EL (cell line): ENCODE measurements at regions not wholly inside any gene's neighbourhood (a gene's known extent, or its start where the extent isn't known, plus 50 kb on each side); places are given as distances from the start of the nearest gene placed in this dataset.

Experiments
- DNase-seq: peaks from one replicate; pipeline ENCODE4 v3.0.0-alpha.2; 2016

GRCh38 chr18:38963943-38964660 lies 1398.5 kb upstream of the CELF4 start:
- DNase-seq: no peak

DNA sequence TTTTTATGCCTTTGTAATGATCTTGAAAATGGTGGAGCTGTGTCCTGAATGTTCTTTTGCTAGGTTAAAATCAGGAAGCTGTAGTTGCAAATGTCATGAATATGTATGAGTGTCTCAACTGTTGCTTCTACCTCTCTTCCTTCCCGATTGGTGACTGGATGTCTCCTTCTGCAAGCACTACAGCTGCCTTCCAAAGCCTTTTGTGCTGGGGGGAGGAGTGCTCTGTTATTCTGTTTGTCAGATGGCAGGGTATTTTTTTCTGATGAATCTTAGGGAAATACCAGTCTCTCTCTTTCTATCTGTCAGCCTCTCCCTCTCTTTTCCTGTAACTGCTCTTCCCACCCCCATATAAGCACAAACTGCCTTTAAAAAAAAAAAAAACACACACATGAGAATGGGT lies 1396.3 kb upstream of the CELF4 start:
- no peak for DNase-seq

GRCh38 chr18:38957736-38958135 lies 1392.1 kb upstream of the CELF4 start:
- DNase-seq: no peak

- no peak for DNase-seq
Observed at GRCh38 chr18:38956068-38956467, 1390.5 kb upstream of the CELF4 start.

- no peak for DNase-seq
Observed at GRCh38 chr18:38951633-38952032, 1386.0 kb upstream of the CELF4 start.

DNA sequence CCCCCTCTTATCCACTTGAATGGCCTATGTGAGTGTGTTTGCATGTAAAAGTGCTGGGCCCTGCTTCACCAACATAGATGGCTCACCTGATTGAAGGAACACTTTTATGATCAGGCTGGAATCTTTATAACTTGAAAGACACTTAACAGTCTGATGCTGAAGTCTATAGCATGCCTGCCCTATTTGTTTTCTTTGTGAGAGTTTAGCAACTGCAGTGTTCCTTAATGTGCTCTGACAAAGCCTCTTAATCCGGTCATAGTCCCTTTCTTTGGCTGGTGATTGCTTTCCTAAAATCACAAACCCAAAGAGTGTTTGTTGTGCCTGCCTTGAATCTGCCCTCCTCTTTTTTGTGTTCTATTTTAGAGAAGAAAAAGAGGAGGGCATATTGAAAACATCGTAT lies 1382.8 kb upstream of the CELF4 start:
- DNase-seq: no peak

GRCh38 chr18:38944446-38945024 lies 1378.9 kb upstream of the CELF4 start:
- no peak for DNase-seq

GRCh38 chr18:38941711-38942561 lies 1376.3 kb upstream of the CELF4 start:
- DNase-seq: no peak

DNA sequence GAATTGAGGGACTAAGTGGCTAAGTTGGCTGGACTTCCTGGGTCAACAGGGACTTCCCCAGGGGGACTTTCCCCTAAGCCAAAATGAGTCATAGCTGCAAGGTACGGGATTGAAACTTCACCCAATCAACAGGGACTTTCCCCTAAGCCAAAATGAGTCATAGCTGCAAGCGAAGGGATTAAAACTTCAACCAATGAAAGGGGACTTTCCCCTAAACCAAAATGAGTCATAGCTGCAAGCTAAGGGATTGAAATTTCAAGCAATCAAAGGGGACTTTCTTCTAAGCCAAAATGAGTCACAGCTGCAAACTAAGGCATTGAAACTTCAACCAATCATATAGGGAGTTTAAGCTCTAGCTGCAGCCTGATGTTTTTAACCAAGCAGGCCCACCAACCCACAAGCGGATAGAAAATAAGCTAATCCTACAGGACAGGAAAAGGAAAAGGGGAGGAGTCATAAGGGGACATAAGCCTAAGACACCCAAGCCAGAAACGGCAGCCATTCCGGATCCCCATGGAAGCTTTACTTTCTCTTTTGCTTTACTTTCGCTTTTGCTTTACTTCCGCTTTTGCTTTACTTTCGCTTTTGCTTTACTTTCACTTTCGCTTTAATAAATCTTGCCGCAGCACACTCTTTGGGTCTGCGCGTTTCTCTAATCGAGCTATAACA lies 1375.4 kb upstream of the CELF4 start:
- peak; percentile 31 for DNase-seq

GRCh38 chr18:38940475-38940862 lies 1374.9 kb upstream of the CELF4 start:
- no peak for DNase-seq

- no peak for DNase-seq
Observed at GRCh38 chr18:38933910-38934510, 1368.4 kb upstream of the CELF4 start.

DNA sequence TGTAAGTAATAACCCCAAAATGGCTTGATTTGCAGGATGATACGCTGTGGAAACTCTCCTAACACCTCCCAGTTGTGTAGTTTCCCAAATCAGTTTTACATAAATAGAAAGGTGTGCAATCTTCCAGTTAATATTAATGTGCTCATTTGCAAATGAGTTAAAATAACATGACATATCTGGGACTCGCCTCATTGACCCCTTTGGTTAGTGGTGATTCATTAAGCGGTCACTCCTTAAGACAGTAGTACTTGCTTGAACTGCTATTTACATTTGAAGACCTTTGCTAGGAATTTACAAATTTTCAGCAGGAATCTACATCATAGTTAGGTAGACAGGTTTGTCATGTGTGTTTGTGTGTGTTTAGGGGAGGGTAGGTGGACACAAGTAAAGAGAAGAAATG lies 1367.7 kb upstream of the CELF4 start:
- DNase-seq: no peak

- DNase-seq: no peak
Observed at GRCh38 chr18:38932752-38933151, 1367.2 kb upstream of the CELF4 start.

GRCh38 chr18:38931754-38932050 lies 1366.1 kb upstream of the CELF4 start:
- DNase-seq: no peak

DNA sequence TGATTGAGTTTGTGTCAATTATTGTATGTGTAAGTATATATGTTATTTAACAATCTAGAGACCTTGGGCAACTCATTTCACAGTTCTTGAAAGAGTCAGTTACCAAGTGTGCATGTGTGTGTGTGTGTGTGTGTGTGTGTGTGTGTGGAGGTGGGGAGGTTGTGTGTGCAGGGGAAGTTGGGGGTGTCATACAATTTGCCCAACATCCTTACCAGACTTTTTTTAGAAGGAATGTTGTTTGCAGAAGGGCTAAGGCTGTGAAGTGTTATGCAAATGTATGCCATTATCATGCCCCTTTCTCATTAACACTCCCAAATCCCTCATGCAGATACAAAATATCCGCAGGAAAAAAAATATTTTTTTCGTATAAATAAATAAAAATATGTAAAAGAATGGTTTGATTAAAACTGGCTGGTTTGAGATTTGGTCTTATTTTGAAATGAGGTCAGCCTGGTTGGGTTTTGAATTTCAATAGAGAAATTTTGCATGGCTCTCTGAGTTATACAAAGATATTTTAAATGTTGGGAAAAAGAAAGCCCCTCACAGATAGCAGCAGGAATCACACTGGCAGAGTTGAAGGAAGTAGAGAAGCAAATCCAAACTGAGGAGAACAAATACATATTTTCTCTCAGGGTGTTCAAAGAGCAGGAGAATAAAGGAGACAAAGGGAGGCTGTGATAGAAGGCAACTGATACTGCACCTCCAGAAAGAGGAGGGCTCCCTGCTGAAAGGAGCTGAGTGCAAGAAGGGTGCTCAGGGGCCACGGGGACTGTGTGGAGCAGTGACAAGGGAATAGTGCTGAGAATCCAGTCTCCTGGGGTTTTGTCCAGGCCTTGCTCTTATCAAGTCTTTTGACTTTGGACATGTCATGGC lies 1365.5 kb upstream of the CELF4 start:
- DNase-seq: no peak

- no peak for DNase-seq
Observed at GRCh38 chr18:38923540-38923939, 1357.9 kb upstream of the CELF4 start.

GRCh38 chr18:38923126-38923525 lies 1357.5 kb upstream of the CELF4 start:
- no peak for DNase-seq

DNA sequence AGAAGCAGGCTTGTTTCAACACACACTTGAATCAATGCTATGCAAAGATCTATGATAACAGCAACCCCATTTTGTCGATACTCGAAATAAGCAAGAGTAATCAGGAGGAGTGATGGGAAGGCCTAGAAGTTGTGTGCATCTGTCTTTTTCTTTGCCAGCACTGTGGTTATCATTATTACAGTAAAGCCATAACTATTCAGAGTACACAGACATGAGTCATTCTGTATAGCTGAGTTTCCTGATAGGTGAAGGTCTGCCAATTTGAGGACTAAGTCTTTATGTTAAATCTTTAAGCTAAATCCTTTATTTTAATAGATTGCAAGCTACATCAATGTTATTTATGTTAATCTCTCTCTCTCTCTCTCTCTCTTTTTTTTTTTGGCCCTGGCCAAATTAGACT lies 1344.4 kb upstream of the CELF4 start:
- DNase-seq: no peak

DNA sequence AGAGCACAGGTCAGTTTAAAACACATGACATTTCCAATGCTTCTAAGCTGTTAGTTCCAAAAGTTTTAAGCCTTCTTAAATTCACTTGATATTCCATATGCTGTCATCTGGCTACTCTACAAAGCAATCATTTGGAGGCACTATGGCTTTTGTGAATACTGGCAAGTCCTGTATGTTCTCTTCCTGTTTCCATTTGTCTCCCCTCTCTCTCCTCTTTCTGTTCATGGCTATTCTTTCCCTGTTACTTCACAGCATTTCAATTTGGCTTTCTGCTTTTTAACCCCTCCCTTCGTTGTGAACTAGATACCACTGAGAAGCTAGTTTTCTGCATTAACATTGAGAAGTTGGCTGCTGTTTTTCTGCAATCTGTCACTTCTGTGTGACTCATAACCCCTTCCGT lies 1337.2 kb upstream of the CELF4 start:
- DNase-seq: no peak

GRCh38 chr18:38900445-38900844 lies 1334.8 kb upstream of the CELF4 start:
- DNase-seq: no peak

DNA sequence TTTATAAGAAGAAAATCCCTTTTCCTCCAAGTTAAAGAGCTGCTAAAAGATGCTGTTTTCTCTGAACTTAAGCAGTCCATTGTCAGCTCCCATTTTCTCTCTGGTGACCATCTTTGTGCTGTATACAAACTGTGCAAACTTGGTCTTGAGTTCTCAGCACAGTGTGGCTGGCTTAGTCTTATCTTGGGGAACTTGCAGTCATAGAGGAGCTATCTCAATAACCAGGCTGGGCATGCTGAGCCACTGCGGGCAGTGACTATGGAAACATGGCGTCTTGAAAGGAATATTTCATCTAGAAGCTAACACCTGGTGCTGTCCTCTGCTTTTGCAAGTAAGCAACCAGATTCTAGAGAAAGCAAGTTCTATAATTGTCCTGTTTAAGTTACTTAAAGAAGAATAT lies 1334.4 kb upstream of the CELF4 start:
- DNase-seq: no peak

DNA sequence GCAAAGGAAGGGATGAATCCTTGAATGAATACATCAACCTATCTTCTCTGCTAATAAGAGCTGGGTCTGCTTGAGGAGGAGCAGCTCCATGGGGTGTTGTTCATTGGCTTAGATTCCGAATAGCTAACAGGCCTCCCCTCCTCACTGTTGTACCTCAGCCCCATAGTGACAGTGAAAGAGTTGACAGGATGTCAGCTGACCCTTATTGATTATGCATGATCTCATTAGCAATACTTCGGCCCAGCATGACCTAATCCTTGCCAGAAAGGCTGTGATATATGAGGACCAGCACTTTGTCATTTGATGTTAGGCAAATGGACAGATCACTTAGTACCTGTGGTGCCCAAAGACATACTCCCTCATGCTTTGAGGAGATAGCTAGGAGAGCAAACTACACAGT lies 1333.7 kb upstream of the CELF4 start:
- DNase-seq: no peak
